ENCODE measurements at regions not wholly inside any gene's neighbourhood (a gene's known extent, or its start where the extent isn't known, plus 50 kb on each side); places are given as distances from the start of the nearest gene placed in this dataset.

DNA sequence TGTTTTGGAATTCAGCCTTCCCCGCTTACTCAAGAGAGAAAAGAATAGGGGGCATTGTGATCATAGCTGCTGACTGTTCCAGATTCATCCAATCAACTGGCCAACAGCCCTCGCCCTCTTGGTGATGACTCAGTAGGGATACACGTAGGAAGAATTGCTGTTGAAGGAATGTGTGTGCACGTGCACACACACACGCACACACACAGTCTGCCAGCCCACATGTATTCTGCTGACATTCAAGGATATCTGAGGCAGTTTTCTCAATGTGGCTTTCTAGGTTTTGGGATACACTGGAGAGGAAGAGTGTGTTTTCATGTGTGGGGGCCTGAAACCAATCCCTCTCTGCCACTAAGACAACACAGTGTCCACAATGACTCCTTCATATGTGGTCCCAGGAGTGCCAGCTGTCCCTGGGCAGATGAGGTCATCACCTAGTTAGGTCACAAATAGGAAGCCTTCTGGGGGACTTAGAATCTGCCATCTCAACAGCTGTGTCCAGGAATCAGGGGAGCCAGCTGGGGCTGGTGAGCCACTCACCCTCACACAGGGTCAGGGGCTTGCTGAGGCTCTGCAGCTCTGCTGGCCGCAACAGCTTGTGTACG lies 352.6 kb downstream of the SS18 start:
- Mint-ChIP-seq H3K9me3 (no peaks in the 10 kb centered on the region), H3K27me3 (ENCODE audit: low read depth) (no peaks in the 10 kb centered on the region), H3K27ac (ENCODE audit: unreplicated experiment) (no peak overlapping the region), H3K36me3 (ENCODE audit: low read depth) (no peaks in the 10 kb centered on the region), H3K4me1 (peaks cover 24% of the 10 kb centered on the region), H3K4me3 (no peak overlapping the region)
- TF ChIP-seq CTCF (conservative IDR thresholded peaks at IDR 0.05) = no peak
- DNase-seq (ENCODE audit: low read depth, low spot score) = no peak

- Mint-ChIP-seq H3K27me3 (ENCODE audit: low read depth) (no peaks in the 10 kb centered on the region), H3K9me3 (no peaks in the 10 kb centered on the region)
- no peak for TF ChIP-seq CTCF (conservative IDR thresholded peaks at IDR 0.05)
These were observed 353.9 kb downstream of the SS18 start for GRCh38 chr18:25736516-25736915.

GRCh38 chr18:25735459-25735858 lies 355.0 kb downstream of the SS18 start:
- H3K36me3 Mint-ChIP-seq (ENCODE audit: low read depth) = peaks cover 3% of the 10 kb centered on the region
- no peak for TF ChIP-seq CTCF (conservative IDR thresholded peaks at IDR 0.05)
- no peak for DNase-seq (ENCODE audit: low read depth, low spot score)
- H3K27ac Mint-ChIP-seq (ENCODE audit: unreplicated experiment) = no peak overlapping the region
- peaks cover 24% of the 10 kb centered on the region for H3K4me1 Mint-ChIP-seq
- peaks cover 1% of the 10 kb centered on the region for H3K9me3 Mint-ChIP-seq
- no peaks in the 10 kb centered on the region for H3K27me3 Mint-ChIP-seq (ENCODE audit: low read depth)
- H3K4me3 Mint-ChIP-seq = no peak overlapping the region

More at GRCh38 chr18:25736516-25736915, 353.9 kb downstream of the SS18 start:
- Mint-ChIP-seq H3K36me3 (ENCODE audit: low read depth) (no peaks in the 10 kb centered on the region), H3K27ac (ENCODE audit: unreplicated experiment) (no peak overlapping the region), H3K4me1 (peaks cover 24% of the 10 kb centered on the region), H3K4me3 (no peak overlapping the region)
- no peak for DNase-seq (ENCODE audit: low read depth, low spot score)

GRCh38 chr18:25734336-25734735 lies 356.1 kb downstream of the SS18 start:
- Mint-ChIP-seq H3K27me3 (ENCODE audit: low read depth) (no peaks in the 10 kb centered on the region), H3K9me3 (peaks cover 5% of the 10 kb centered on the region), H3K27ac (ENCODE audit: unreplicated experiment) (no peak overlapping the region), H3K4me1 (peaks cover 20% of the 10 kb centered on the region), H3K36me3 (ENCODE audit: low read depth) (peaks cover 6% of the 10 kb centered on the region), H3K4me3 (no peak overlapping the region)
- DNase-seq (ENCODE audit: low read depth, low spot score) = no peak
- TF ChIP-seq CTCF (conservative IDR thresholded peaks at IDR 0.05) = no peak

DNA sequence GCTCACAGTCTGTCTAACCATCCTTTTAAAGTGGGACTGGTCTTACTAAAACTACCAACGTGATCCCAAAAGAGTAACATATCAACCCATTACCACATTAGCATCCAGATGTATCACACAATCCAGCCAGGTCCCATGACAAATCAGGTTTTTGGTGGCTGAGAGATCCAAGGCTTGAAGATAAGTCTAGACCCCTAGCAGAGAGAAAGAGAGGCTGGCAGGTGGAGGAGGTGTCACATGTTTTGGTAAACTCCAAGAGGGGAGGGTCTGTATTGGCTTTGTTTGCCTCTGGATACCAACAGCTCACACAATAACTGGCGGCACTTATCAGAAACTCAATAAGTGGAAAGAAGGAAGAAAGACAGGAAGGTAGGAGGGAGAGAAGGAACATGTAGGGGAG lies 357.6 kb downstream of the SS18 start:
- no peak for DNase-seq (ENCODE audit: low read depth, low spot score)
- H3K27me3 Mint-ChIP-seq (ENCODE audit: low read depth) = no peaks in the 10 kb centered on the region

More for the DNA sequence above, 357.6 kb downstream of the SS18 start:
- peaks cover 20% of the 10 kb centered on the region for H3K4me1 Mint-ChIP-seq
- peaks cover 6% of the 10 kb centered on the region for H3K36me3 Mint-ChIP-seq (ENCODE audit: low read depth)
- H3K9me3 Mint-ChIP-seq = peaks cover 5% of the 10 kb centered on the region
- H3K4me3 Mint-ChIP-seq = no peak overlapping the region
- no peak for TF ChIP-seq CTCF (conservative IDR thresholded peaks at IDR 0.05)
- H3K27ac Mint-ChIP-seq (ENCODE audit: unreplicated experiment) = no peak overlapping the region
